ENCODE measurements at regions not wholly inside any gene's neighbourhood (a gene's known extent, or its start where the extent isn't known, plus 50 kb on each side); places are given as distances from the start of the nearest gene placed in this dataset.
A peak's percentile ranks its signal among the peaks of the same experiment; 100 is the strongest.

DNA sequence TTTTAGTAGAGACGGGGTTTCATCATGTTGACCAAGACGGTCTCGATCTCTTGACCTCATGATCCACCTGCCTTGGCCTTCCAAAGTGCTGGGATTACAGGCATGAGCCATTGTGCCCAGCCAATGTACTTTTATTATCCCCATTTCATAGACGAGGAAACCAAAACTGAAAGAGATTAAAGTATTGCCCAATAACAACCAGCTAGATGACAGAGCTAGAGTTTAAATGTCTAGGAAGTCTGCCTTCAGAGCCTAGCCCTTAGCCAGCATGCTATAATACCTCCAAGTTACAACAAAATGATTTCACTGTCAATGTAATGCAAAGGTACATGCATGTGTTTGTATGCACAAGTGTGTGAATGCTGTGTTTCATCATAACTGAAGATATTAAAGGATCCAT is 389.4 kb upstream of the RBMS3 start:
- Histone ChIP-seq H3K4me3 (ENCODE audit: low read length) (no peak overlapping the region), H3K4me2 (ENCODE audit: low read depth, low read length) (peak overlapping the region; percentile 23; the same call in 1 of the 2 replicates), H2AFZ (ENCODE audit: low read length) (no peak overlapping the region), H3K79me2 (ENCODE audit: low read length) (no peaks in the 10 kb centered on the region), H3K27me3 (replicated peaks; ENCODE audit: insufficient read depth, low read length) (no peaks in the 10 kb centered on the region), H3K36me3 (replicated peaks; ENCODE audit: insufficient read depth, low read length) (no peaks in the 10 kb centered on the region), H3K4me1 (ENCODE audit: low read length) (peaks cover 12% of the 10 kb centered on the region), H3K27ac (ENCODE audit: low read length) (no peak overlapping the region), H4K20me1 (ENCODE audit: insufficient read depth, low read length) (no peaks in the 10 kb centered on the region), H3K9ac (ENCODE audit: low read length) (no peak overlapping the region), H3K9me3 (replicated peaks; ENCODE audit: insufficient read depth, low read length) (no peaks in the 10 kb centered on the region), H3K9me2 (replicated peaks; ENCODE audit: insufficient read depth, low read length) (no peaks in the 10 kb centered on the region), H3F3A (ENCODE audit: insufficient read depth, low read length) (no peaks in the 10 kb centered on the region)
- TF ChIP-seq, protein P1, sequence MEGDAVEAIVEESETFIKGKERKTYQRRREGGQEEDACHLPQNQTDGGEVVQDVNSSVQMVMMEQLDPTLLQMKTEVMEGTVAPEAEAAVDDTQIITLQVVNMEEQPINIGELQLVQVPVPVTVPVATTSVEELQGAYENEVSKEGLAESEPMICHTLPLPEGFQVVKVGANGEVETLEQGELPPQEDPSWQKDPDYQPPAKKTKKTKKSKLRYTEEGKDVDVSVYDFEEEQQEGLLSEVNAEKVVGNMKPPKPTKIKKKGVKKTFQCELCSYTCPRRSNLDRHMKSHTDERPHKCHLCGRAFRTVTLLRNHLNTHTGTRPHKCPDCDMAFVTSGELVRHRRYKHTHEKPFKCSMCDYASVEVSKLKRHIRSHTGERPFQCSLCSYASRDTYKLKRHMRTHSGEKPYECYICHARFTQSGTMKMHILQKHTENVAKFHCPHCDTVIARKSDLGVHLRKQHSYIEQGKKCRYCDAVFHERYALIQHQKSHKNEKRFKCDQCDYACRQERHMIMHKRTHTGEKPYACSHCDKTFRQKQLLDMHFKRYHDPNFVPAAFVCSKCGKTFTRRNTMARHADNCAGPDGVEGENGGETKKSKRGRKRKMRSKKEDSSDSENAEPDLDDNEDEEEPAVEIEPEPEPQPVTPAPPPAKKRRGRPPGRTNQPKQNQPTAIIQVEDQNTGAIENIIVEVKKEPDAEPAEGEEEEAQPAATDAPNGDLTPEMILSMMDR (IDR thresholded peaks at IDR 0.05; ENCODE audit: low read length): no peak
- TF ChIP-seq EZH2 (optimal IDR thresholded peaks at IDR 0.05; ENCODE audit: low read depth, low read length) (no peak), EZH2phosphoT487 (IDR thresholded peaks at IDR 0.05; ENCODE audit: low read length) (no peak)
- DNase-seq: peak; percentile 18

- no peaks in the 10 kb centered on the region for H3K9me2 ChIP-seq (replicated peaks; ENCODE audit: insufficient read depth, low read length)
Observed at GRCh38 chr3:28900301-28900700, 380.6 kb upstream of the RBMS3 start.

GRCh38 chr3:28901018-28901417 is 379.9 kb upstream of the RBMS3 start:
- DNase-seq: no peak
- no peaks in the 10 kb centered on the region for H3K36me3 ChIP-seq (replicated peaks; ENCODE audit: insufficient read depth, low read length)

More at GRCh38 chr3:28900301-28900700, 380.6 kb upstream of the RBMS3 start:
- DNase-seq: no peak
- Histone ChIP-seq H3K27ac (ENCODE audit: low read length) (no peak overlapping the region), H3K4me1 (ENCODE audit: low read length) (no peaks in the 10 kb centered on the region), H3K79me2 (ENCODE audit: low read length) (no peaks in the 10 kb centered on the region), H3K27me3 (replicated peaks; ENCODE audit: insufficient read depth, low read length) (no peaks in the 10 kb centered on the region), H2AFZ (ENCODE audit: low read length) (no peak overlapping the region), H3K9me3 (replicated peaks; ENCODE audit: insufficient read depth, low read length) (no peaks in the 10 kb centered on the region), H3K4me2 (ENCODE audit: low read depth, low read length) (no peak overlapping the region), H3K4me3 (ENCODE audit: low read length) (no peak overlapping the region), H4K20me1 (ENCODE audit: insufficient read depth, low read length) (no peaks in the 10 kb centered on the region), H3K9ac (ENCODE audit: low read length) (no peak overlapping the region), H3F3A (ENCODE audit: insufficient read depth, low read length) (no peaks in the 10 kb centered on the region), H3K36me3 (replicated peaks; ENCODE audit: insufficient read depth, low read length) (no peaks in the 10 kb centered on the region)
- TF ChIP-seq EZH2 (optimal IDR thresholded peaks at IDR 0.05; ENCODE audit: low read depth, low read length) (no peak), EZH2phosphoT487 (IDR thresholded peaks at IDR 0.05; ENCODE audit: low read length) (no peak)
- TF ChIP-seq, protein P1 (IDR thresholded peaks at IDR 0.05; ENCODE audit: low read length): no peak

More at GRCh38 chr3:28901018-28901417, 379.9 kb upstream of the RBMS3 start:
- H3K27me3 ChIP-seq (replicated peaks; ENCODE audit: insufficient read depth, low read length): no peaks in the 10 kb centered on the region
- H3K4me1 ChIP-seq (ENCODE audit: low read length): no peaks in the 10 kb centered on the region
- H3K9me3 ChIP-seq (replicated peaks; ENCODE audit: insufficient read depth, low read length): no peaks in the 10 kb centered on the region
- TF ChIP-seq EZH2 (optimal IDR thresholded peaks at IDR 0.05; ENCODE audit: low read depth, low read length) (no peak), EZH2phosphoT487 (IDR thresholded peaks at IDR 0.05; ENCODE audit: low read length) (no peak)
- TF ChIP-seq, protein P1 (IDR thresholded peaks at IDR 0.05; ENCODE audit: low read length): no peak
- no peaks in the 10 kb centered on the region for H3F3A ChIP-seq (ENCODE audit: insufficient read depth, low read length)
- no peak overlapping the region for H2AFZ ChIP-seq (ENCODE audit: low read length)
- no peaks in the 10 kb centered on the region for H3K79me2 ChIP-seq (ENCODE audit: low read length)
- no peak overlapping the region for H3K27ac ChIP-seq (ENCODE audit: low read length)
- no peaks in the 10 kb centered on the region for H4K20me1 ChIP-seq (ENCODE audit: insufficient read depth, low read length)
- H3K4me3 ChIP-seq (ENCODE audit: low read length): no peak overlapping the region
- H3K9ac ChIP-seq (ENCODE audit: low read length): no peak overlapping the region
- H3K4me2 ChIP-seq (ENCODE audit: low read depth, low read length): no peak overlapping the region
- no peaks in the 10 kb centered on the region for H3K9me2 ChIP-seq (replicated peaks; ENCODE audit: insufficient read depth, low read length)

All from MM.1S (cell line).